ENCODE measurements at regions not wholly inside any gene's neighbourhood (a gene's known extent, or its start where the extent isn't known, plus 50 kb on each side); places are given as distances from the start of the nearest gene placed in this dataset.

- DNase-seq (ENCODE audit: low spot score in 2 of 2) = no peak
- FAIRE-seq = no peak
Measured at GRCh38 chr13:65026505-65026904, 2203.6 kb downstream of the PCDH9 start.

GRCh38 chr13:65011378-65011777 lies 2218.8 kb downstream of the PCDH9 start:
- FAIRE-seq = no peak
- no peak for DNase-seq (ENCODE audit: low spot score in 2 of 2)

- no peak for DNase-seq (ENCODE audit: low spot score in 2 of 2)
- FAIRE-seq = no peak
Measured at GRCh38 chr13:64997438-64997837, 2232.7 kb downstream of the PCDH9 start.

- FAIRE-seq (no peak), DNase-seq (ENCODE audit: low spot score in 2 of 2) (no peak)
Measured at GRCh38 chr13:64993514-64994164, 2236.5 kb downstream of the PCDH9 start.

GRCh38 chr13:64992314-64992713 lies 2237.8 kb downstream of the PCDH9 start:
- FAIRE-seq = no peak

GRCh38 chr13:64985075-64985474 lies 2245.1 kb downstream of the PCDH9 start:
- DNase-seq (ENCODE audit: low spot score in 2 of 2) (no peak), FAIRE-seq (no peak)

More at GRCh38 chr13:64992314-64992713, 2237.8 kb downstream of the PCDH9 start:
- no peak for DNase-seq (ENCODE audit: low spot score in 2 of 2)

- no peak for FAIRE-seq
- no peak for DNase-seq (ENCODE audit: low spot score in 2 of 2)
Measured at GRCh38 chr13:64962404-64962803, 2267.7 kb downstream of the PCDH9 start.

- DNase-seq (ENCODE audit: low spot score in 2 of 2) (no peak), FAIRE-seq (no peak)
Measured at GRCh38 chr13:64959276-64959675, 2270.9 kb downstream of the PCDH9 start.

GRCh38 chr13:64958106-64958505 lies 2272.0 kb downstream of the PCDH9 start:
- DNase-seq (ENCODE audit: low spot score in 2 of 2) (no peak), FAIRE-seq (no peak)

GRCh38 chr13:64938660-64939059 lies 2291.5 kb downstream of the PCDH9 start:
- DNase-seq (ENCODE audit: low spot score in 2 of 2) (no peak), FAIRE-seq (no peak)

GRCh38 chr13:64937302-64937701 lies 2292.8 kb downstream of the PCDH9 start:
- FAIRE-seq = no peak
- no peak for DNase-seq (ENCODE audit: low spot score in 2 of 2)

GRCh38 chr13:64936879-64937278 lies 2293.3 kb downstream of the PCDH9 start:
- FAIRE-seq = no peak
- DNase-seq (ENCODE audit: low spot score in 2 of 2) = no peak

- DNase-seq (ENCODE audit: low spot score in 2 of 2) (no peak), FAIRE-seq (no peak)
Measured at GRCh38 chr13:64935441-64935840, 2294.7 kb downstream of the PCDH9 start.

- no peak for DNase-seq (ENCODE audit: low spot score in 2 of 2)
- FAIRE-seq = no peak
Measured at GRCh38 chr13:64934569-64935362, 2295.4 kb downstream of the PCDH9 start.

GRCh38 chr13:64930636-64931035 lies 2299.5 kb downstream of the PCDH9 start:
- FAIRE-seq (no peak), DNase-seq (ENCODE audit: low spot score in 2 of 2) (no peak)

- no peak for FAIRE-seq
Measured at GRCh38 chr13:64928696-64929499, 2301.2 kb downstream of the PCDH9 start.

GRCh38 chr13:64925727-64926126 lies 2304.4 kb downstream of the PCDH9 start:
- FAIRE-seq (no peak), DNase-seq (ENCODE audit: low spot score in 2 of 2) (no peak)

More at GRCh38 chr13:64928696-64929499, 2301.2 kb downstream of the PCDH9 start:
- no peak for DNase-seq (ENCODE audit: low spot score in 2 of 2)

GRCh38 chr13:64925284-64925683 lies 2304.9 kb downstream of the PCDH9 start:
- no peak for FAIRE-seq
- DNase-seq (ENCODE audit: low spot score in 2 of 2) = no peak

GRCh38 chr13:64924401-64924800 lies 2305.7 kb downstream of the PCDH9 start:
- FAIRE-seq (no peak), DNase-seq (ENCODE audit: low spot score in 2 of 2) (no peak)

- no peak for DNase-seq (ENCODE audit: low spot score in 2 of 2)
- peak; percentile 50 for FAIRE-seq
Measured at GRCh38 chr13:64917566-64917965, 2312.6 kb downstream of the PCDH9 start.

- no peak for FAIRE-seq
- no peak for DNase-seq (ENCODE audit: low spot score in 2 of 2)
Measured at GRCh38 chr13:64912141-64912540, 2318.0 kb downstream of the PCDH9 start.

Data from frontal cortex (tissue), 3 donors.